ENCODE measurements at regions not wholly inside any gene's neighbourhood (a gene's known extent, or its start where the extent isn't known, plus 50 kb on each side); places are given as distances from the start of the nearest gene placed in this dataset.

GRCh38 chr20:50280851-50281655 is 90.4 kb downstream of the CEBPB start:
- Histone ChIP-seq H3K36me3 (peaks cover 60% of the 10 kb centered on the region), H3K9me3 (no peaks in the 10 kb centered on the region), H3K27me3 (no peaks in the 10 kb centered on the region), H3K27ac (peak overlapping the region; percentile 100), H3K4me3 (ENCODE audit: low read depth in 1 of 2, low read length in 1 of 2) (no peak overlapping the region), H3K4me1 (ENCODE audit: control insufficient read depth in 1 of 2, insufficient read depth in 1 of 2, low read depth in 1 of 2, low read length in 1 of 2) (peaks cover 88 to 95% of the 10 kb centered on the region in 2 experiments)
- TF ChIP-seq CTCF (IDR thresholded peaks at IDR 0.05) = no peak

- Histone ChIP-seq H3K4me3 (ENCODE audit: low read depth in 1 of 2, low read length in 1 of 2) (peak overlapping the region; percentile 21 to 24), H3K27me3 (no peaks in the 10 kb centered on the region), H3K27ac (peak overlapping the region; percentile 100), H3K36me3 (peaks cover 60% of the 10 kb centered on the region), H3K4me1 (ENCODE audit: control insufficient read depth in 1 of 2, insufficient read depth in 1 of 2, low read depth in 1 of 2, low read length in 1 of 2) (peaks cover 79 to 86% of the 10 kb centered on the region in 2 experiments), H3K9me3 (no peaks in the 10 kb centered on the region)
- peak; percentile 42 for TF ChIP-seq CTCF (IDR thresholded peaks at IDR 0.05)
These were observed 91.4 kb downstream of the CEBPB start for GRCh38 chr20:50281831-50282591.

GRCh38 chr20:50282592-50283241 is 92.1 kb downstream of the CEBPB start:
- Histone ChIP-seq H3K36me3 (peaks cover 56% of the 10 kb centered on the region), H3K4me3 (ENCODE audit: low read depth in 1 of 2, low read length in 1 of 2) (peak overlapping the region; percentile 36 to 38), H3K27ac (peak overlapping the region; percentile 100), H3K9me3 (no peaks in the 10 kb centered on the region), H3K4me1 (ENCODE audit: control insufficient read depth in 1 of 2, insufficient read depth in 1 of 2, low read depth in 1 of 2, low read length in 1 of 2) (peaks cover 72 to 79% of the 10 kb centered on the region in 2 experiments), H3K27me3 (no peaks in the 10 kb centered on the region)
- TF ChIP-seq CTCF (IDR thresholded peaks at IDR 0.05) = peak; percentile 58

GRCh38 chr20:50283370-50283769 is 92.7 kb downstream of the CEBPB start:
- Histone ChIP-seq H3K4me1 (ENCODE audit: control insufficient read depth in 1 of 2, insufficient read depth in 1 of 2, low read depth in 1 of 2, low read length in 1 of 2) (peaks cover 65 to 72% of the 10 kb centered on the region in 2 experiments), H3K27me3 (no peaks in the 10 kb centered on the region), H3K27ac (peak overlapping the region; percentile 100), H3K36me3 (peaks cover 49% of the 10 kb centered on the region), H3K4me3 (ENCODE audit: low read depth in 1 of 2, low read length in 1 of 2) (peak overlapping the region; percentile 36 to 38), H3K9me3 (no peaks in the 10 kb centered on the region)
- TF ChIP-seq CTCF (IDR thresholded peaks at IDR 0.05) = no peak

- peak overlapping the region; percentile 100 for H3K27ac ChIP-seq
- no peaks in the 10 kb centered on the region for H3K9me3 ChIP-seq
- peaks cover 57 to 64% of the 10 kb centered on the region in 2 experiments for H3K4me1 ChIP-seq (ENCODE audit: control insufficient read depth in 1 of 2, insufficient read depth in 1 of 2, low read depth in 1 of 2, low read length in 1 of 2)
- no peaks in the 10 kb centered on the region for H3K27me3 ChIP-seq
- peaks cover 41% of the 10 kb centered on the region for H3K36me3 ChIP-seq
- TF ChIP-seq CTCF (IDR thresholded peaks at IDR 0.05) = peak; percentile 38
- peak overlapping the region; percentile 36 to 38 for H3K4me3 ChIP-seq (ENCODE audit: low read depth in 1 of 2, low read length in 1 of 2)
These were observed 93.5 kb downstream of the CEBPB start for GRCh38 chr20:50283922-50284810.
